ENCODE measurements at regions not wholly inside any gene's neighbourhood (a gene's known extent, or its start where the extent isn't known, plus 50 kb on each side); places are given as distances from the start of the nearest gene placed in this dataset.

DNA sequence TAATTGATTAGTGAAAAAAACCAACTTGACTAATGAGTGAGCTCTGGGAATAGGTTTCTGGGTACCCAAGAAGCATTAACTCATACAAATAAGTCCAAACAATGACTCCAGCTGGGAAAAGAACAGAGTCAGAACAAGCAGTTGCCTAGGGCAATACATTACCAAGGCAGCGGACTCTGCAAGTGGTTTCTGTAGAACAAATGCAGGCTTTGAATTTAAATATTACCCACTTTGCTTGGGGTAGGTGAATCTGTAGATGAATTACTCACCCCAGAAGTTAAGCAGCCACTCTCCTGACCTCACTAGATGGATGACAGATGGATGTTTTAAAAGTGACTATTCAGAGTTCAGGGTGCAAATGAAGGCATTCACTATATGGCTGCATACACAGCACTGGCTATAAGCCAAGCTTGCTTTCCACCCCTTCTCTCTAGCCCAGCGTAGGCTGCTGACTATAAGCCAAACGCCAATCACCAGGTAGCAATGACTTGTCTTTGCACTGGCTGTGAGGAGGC, 73.1 kb upstream of the BHLHE40 start:
- TF ChIP-seq, protein P1, sequence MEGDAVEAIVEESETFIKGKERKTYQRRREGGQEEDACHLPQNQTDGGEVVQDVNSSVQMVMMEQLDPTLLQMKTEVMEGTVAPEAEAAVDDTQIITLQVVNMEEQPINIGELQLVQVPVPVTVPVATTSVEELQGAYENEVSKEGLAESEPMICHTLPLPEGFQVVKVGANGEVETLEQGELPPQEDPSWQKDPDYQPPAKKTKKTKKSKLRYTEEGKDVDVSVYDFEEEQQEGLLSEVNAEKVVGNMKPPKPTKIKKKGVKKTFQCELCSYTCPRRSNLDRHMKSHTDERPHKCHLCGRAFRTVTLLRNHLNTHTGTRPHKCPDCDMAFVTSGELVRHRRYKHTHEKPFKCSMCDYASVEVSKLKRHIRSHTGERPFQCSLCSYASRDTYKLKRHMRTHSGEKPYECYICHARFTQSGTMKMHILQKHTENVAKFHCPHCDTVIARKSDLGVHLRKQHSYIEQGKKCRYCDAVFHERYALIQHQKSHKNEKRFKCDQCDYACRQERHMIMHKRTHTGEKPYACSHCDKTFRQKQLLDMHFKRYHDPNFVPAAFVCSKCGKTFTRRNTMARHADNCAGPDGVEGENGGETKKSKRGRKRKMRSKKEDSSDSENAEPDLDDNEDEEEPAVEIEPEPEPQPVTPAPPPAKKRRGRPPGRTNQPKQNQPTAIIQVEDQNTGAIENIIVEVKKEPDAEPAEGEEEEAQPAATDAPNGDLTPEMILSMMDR (IDR thresholded peaks at IDR 0.05), result no peak
- TF ChIP-seq POLR2A (IDR thresholded peaks at IDR 0.05), result no peak

Data from transverse colon (tissue), 3 donors.